ENCODE measurements at regions not wholly inside any gene's neighbourhood (a gene's known extent, or its start where the extent isn't known, plus 50 kb on each side); places are given as distances from the start of the nearest gene placed in this dataset.

DNA sequence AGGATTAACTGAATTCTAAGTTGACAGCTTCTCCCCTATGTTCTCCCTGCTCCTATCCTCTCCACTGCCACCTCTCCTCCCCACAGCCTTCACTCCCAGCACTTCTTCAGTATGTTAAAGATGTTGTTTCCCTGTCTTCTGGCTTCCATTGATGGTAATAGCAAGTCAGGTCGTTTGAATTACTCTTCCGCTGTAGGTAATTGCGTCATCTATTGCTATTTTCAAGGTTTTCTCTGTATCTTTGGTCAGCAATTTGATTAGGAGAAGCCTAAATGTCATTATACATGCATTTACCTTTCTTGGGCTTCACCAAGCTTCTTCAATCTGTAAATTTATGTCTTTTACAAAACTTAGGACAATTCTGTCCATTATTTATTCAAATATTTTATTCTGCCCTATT lies 377.3 kb upstream of the KLF12 start:
- H4K20me1 ChIP-seq (replicated peaks in 1 of 2; ENCODE audit: control insufficient read depth in 1 of 2, insufficient read depth in 2 of 2, low read length in 2 of 2): no peaks in the 10 kb centered on the region
- no peaks in the 10 kb centered on the region; a peak in 1 of 8 replicates for H3K36me3 ChIP-seq (ENCODE audit: control insufficient read depth in 2 of 4, insufficient read depth in 4 of 4, low read length in 3 of 4)
- H2BK12ac ChIP-seq (ENCODE audit: low read depth, low read length): no peak overlapping the region
- CTCF ChIA-PET (ENCODE audit: partially characterized antibody): no interaction called here
- H3K9ac ChIP-seq (replicated peaks in 1 of 4; ENCODE audit: extremely low read depth in 1 of 4, low read depth in 3 of 4, low read length in 3 of 4): no peak overlapping the region
- no peak overlapping the region for H2AFZ ChIP-seq (ENCODE audit: low read length)
- H3K14ac ChIP-seq (ENCODE audit: insufficient read length): no peak overlapping the region
- H3K4ac ChIP-seq (replicated peaks; ENCODE audit: insufficient read length, low read depth, low read length): no peak overlapping the region
- no peaks in the 10 kb centered on the region for H3K9me3 ChIP-seq (ENCODE audit: insufficient read depth in 2 of 2, low read depth in 1 of 2, low read length in 1 of 2)
- H4K91ac ChIP-seq (replicated peaks; ENCODE audit: insufficient read length, low read length): no peak overlapping the region
- WGBS, 2 experiments (ENCODE audit: extremely low coverage in 1 of 2, insufficient coverage in 1 of 2, insufficient read length in 1 of 2, insufficient replicate concordance in 2 of 2, low coverage in 1 of 2, low lambda C conversion rate in 2 of 2, missing lambda C conversion rate in 1 of 2): 86% methylated on average over 3 of the region's 3 CpGs; no CpG with 5 or more reads in 1 of the 2 experiments
- POLR2A ChIA-PET (ENCODE audit: partially characterized antibody): no interaction called here
- no peaks in the 10 kb centered on the region for H3K79me2 ChIP-seq (ENCODE audit: control insufficient read depth in 1 of 2, insufficient read depth in 2 of 2, low read length in 2 of 2)
- H2AK5ac ChIP-seq (ENCODE audit: low read depth, low read length): no peak overlapping the region
- no peaks in the 10 kb centered on the region for H3K4me1 ChIP-seq (replicated peaks in 1 of 4; ENCODE audit: control insufficient read depth in 3 of 4, insufficient read depth in 4 of 4, low read length in 3 of 4)
- H4K8ac ChIP-seq (ENCODE audit: extremely low read depth, insufficient read depth, low read length): no peak overlapping the region
- no peak overlapping the region for H3K4me3 ChIP-seq (ENCODE audit: extremely low read depth in 1 of 4, insufficient read depth in 2 of 4, low read depth in 3 of 4, low read length in 4 of 4)
- no peaks in the 10 kb centered on the region for H3K23me2 ChIP-seq (ENCODE audit: low read depth, low read length)
- H3K4me2 ChIP-seq (ENCODE audit: insufficient read depth in 1 of 2, low read depth in 2 of 2, low read length in 2 of 2): no peak overlapping the region
- H3K79me1 ChIP-seq (ENCODE audit: low read depth, low read length): no peaks in the 10 kb centered on the region
- H2BK120ac ChIP-seq (replicated peaks; ENCODE audit: low read depth, low read length): no peak overlapping the region
- DNase-seq (ENCODE audit: low read depth in 1 of 2, low spot score in 2 of 2): no peak
- no peaks in the 10 kb centered on the region for H3K27me3 ChIP-seq (replicated peaks in 1 of 4; ENCODE audit: control insufficient read depth in 3 of 4, extremely low read depth in 1 of 4, insufficient read depth in 3 of 4, low read length in 3 of 4)
- no peak overlapping the region for H3K23ac ChIP-seq (ENCODE audit: insufficient read length)
- no peak overlapping the region for H4K5ac ChIP-seq (ENCODE audit: insufficient read length, low read depth, low read length)
- H3K18ac ChIP-seq (ENCODE audit: extremely low read depth, low read length): no peak overlapping the region
- no peak overlapping the region for H3K27ac ChIP-seq (ENCODE audit: low read depth, low read length)
- no peak overlapping the region for H2BK15ac ChIP-seq (ENCODE audit: low read length)
- no peak for FAIRE-seq
- H2BK5ac ChIP-seq (ENCODE audit: low read depth, low read length): no peak overlapping the region
- H2BK20ac ChIP-seq (ENCODE audit: low read length): no peak overlapping the region
- no peak overlapping the region for H3K56ac ChIP-seq (replicated peaks; ENCODE audit: insufficient read length, low read depth, low read length)
- TF ChIP-seq CEBPB (IDR thresholded peaks at IDR 0.05; ENCODE audit: low read depth, low read length): peak; percentile 58; the same call in 1 of the 2 replicates
- TF ChIP-seq, protein P1, sequence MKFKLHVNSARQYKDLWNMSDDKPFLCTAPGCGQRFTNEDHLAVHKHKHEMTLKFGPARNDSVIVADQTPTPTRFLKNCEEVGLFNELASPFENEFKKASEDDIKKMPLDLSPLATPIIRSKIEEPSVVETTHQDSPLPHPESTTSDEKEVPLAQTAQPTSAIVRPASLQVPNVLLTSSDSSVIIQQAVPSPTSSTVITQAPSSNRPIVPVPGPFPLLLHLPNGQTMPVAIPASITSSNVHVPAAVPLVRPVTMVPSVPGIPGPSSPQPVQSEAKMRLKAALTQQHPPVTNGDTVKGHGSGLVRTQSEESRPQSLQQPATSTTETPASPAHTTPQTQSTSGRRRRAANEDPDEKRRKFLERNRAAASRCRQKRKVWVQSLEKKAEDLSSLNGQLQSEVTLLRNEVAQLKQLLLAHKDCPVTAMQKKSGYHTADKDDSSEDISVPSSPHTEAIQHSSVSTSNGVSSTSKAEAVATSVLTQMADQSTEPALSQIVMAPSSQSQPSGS (IDR thresholded peaks at IDR 0.05; ENCODE audit: low read length): no peak
